ENCODE measurements at regions not wholly inside any gene's neighbourhood (a gene's known extent, or its start where the extent isn't known, plus 50 kb on each side); places are given as distances from the start of the nearest gene placed in this dataset.

DNA sequence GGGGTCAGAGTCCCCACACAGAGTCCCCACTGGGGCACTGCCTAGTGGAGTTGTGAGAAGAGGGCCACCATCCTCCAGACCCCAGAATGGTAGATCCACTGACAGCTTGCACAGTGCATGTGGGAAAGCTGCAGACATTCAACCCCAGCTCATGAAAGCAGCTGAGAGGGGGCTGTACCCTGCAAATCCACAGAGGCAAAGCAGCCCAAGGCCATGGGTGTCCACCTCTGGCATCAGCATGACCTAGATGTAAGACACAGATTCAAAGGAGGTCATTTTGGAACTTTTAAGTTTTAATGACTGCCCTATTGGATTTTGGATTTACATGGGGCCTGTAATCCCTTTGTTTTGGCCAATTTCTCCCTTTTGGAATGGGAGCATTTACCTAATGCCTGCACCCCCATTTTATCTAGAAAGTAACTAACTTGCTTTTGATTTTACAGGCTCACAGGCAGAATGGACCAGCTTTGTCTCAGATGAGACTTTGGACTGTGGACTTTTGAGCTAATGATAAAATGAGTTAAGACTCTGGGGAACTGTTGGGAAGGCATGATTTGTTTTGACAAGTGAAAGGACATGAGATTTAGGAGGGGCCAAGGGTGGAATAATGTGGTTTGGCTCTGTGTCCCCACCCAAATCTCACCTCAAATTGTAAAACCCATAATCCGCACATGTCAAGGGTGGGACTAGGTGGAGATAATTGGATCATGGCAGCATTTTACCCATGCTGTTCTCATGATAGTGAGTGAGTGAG lies 56.3 kb upstream of the ITGA1 start:
- no peak for FAIRE-seq

DNA sequence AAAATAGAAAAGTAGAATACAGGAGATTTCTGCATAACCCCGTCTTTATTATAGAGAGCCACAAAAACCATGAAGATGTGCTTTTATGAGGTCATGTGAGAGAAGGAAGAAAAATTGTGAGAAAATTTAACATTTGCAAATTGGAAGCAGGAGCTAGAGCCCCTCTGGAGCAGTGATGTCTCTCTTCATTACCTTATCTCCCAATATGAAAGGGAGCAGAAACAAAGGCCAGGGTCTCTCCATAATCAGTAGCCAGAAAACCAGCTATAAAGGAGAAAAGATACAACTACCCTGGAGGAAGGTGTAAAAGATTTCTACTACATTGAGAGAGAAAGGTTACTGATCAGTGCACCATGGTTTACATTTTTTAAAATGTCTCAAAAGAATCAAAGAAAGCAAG lies 53.2 kb upstream of the ITGA1 start:
- no peak for FAIRE-seq

- FAIRE-seq: no peak
These were observed 52.6 kb upstream of the ITGA1 start for GRCh38 chr5:52735139-52735538.

All from endometrium (tissue), 2 donors.